Chondrocyte (in vitro differentiated cells): ENCODE measurements at regions not wholly inside any gene's neighbourhood (a gene's known extent, or its start where the extent isn't known, plus 50 kb on each side); places are given as distances from the start of the nearest gene placed in this dataset.

ENCODE experiments used
- DNase-seq: peaks from one replicate; pipeline ENCODE4 v3.0.0; 2021; ENCODE audit warnings: mixed read lengths, low spot score
- H3K27ac Mint-ChIP-seq: one replicate; pipeline ENCODE4 v1.8.0; 2021; ENCODE audit warnings: mild to moderate bottlenecking, moderate library complexity, mixed read lengths; ENCODE audit not compliant: unreplicated experiment
- H3K27me3 Mint-ChIP-seq: 2 replicates; pipeline ENCODE4 v1.8.0; 2021; ENCODE audit warnings: low read depth, mixed read lengths
- H3K36me3 Mint-ChIP-seq: 2 replicates; pipeline ENCODE4 v1.8.0; 2021; ENCODE audit warnings: low read depth, mixed read lengths
- H3K4me1 Mint-ChIP-seq: 2 replicates; pipeline ENCODE4 v1.8.0; 2021; ENCODE audit warnings: low read depth, mild to moderate bottlenecking, mixed read lengths
- H3K4me3 Mint-ChIP-seq: one replicate; pipeline ENCODE4 v1.8.0; 2021; ENCODE audit warnings: mild to moderate bottlenecking, moderate library complexity, mixed read lengths; ENCODE audit not compliant: unreplicated experiment
- H3K9me3 Mint-ChIP-seq: 2 replicates; pipeline ENCODE4 v1.8.0; 2021; ENCODE audit warnings: low read depth, mixed read lengths
- CTCF ChIP-seq: fragments of 200-600 bp; sonication (generic); IDR thresholded peaks from 2 replicates; pipeline ENCODE4 v1.5.0; 2021; ENCODE audit warnings: antibody characterized with exemption, mild to moderate bottlenecking, moderate library complexity

- no peaks in the 10 kb centered on the region for H3K9me3 Mint-ChIP-seq
- DNase-seq = no peak
- no peak overlapping the region for H3K27ac Mint-ChIP-seq
These were observed 193.2 kb downstream of the INO80D start for GRCh38 chr2:205892665-205893259.

GRCh38 chr2:205892251-205892655 lies 193.7 kb downstream of the INO80D start:
- no peak overlapping the region for H3K4me3 Mint-ChIP-seq
- TF ChIP-seq CTCF = no peak
- H3K9me3 Mint-ChIP-seq = no peaks in the 10 kb centered on the region
- DNase-seq = no peak
- peaks cover 9% of the 10 kb centered on the region for H3K27me3 Mint-ChIP-seq
- H3K27ac Mint-ChIP-seq = no peak overlapping the region
- H3K36me3 Mint-ChIP-seq = no peaks in the 10 kb centered on the region
- no peaks in the 10 kb centered on the region for H3K4me1 Mint-ChIP-seq

More at GRCh38 chr2:205892665-205893259, 193.2 kb downstream of the INO80D start:
- Mint-ChIP-seq H3K4me3 (no peak overlapping the region), H3K27me3 (peaks cover 9% of the 10 kb centered on the region), H3K4me1 (no peaks in the 10 kb centered on the region), H3K36me3 (no peaks in the 10 kb centered on the region)
- TF ChIP-seq CTCF = no peak

- no peaks in the 10 kb centered on the region for H3K36me3 Mint-ChIP-seq
- H3K4me1 Mint-ChIP-seq = no peaks in the 10 kb centered on the region
- no peaks in the 10 kb centered on the region for H3K9me3 Mint-ChIP-seq
- no peak for DNase-seq
- no peaks in the 10 kb centered on the region for H3K27me3 Mint-ChIP-seq
- no peak for TF ChIP-seq CTCF
- no peak overlapping the region for H3K27ac Mint-ChIP-seq
- no peak overlapping the region for H3K4me3 Mint-ChIP-seq
These were observed 196.9 kb downstream of the INO80D start for GRCh38 chr2:205889114-205889513.

GRCh38 chr2:205887637-205888036 lies 198.3 kb downstream of the INO80D start:
- Mint-ChIP-seq H3K27ac (no peak overlapping the region), H3K36me3 (no peaks in the 10 kb centered on the region), H3K4me1 (peaks cover 8% of the 10 kb centered on the region), H3K27me3 (no peaks in the 10 kb centered on the region), H3K9me3 (no peaks in the 10 kb centered on the region), H3K4me3 (no peak overlapping the region)
- DNase-seq = no peak
- no peak for TF ChIP-seq CTCF

- no peak for DNase-seq
- Mint-ChIP-seq H3K4me3 (no peak overlapping the region), H3K27me3 (peaks cover under 1% of the 10 kb centered on the region), H3K9me3 (no peaks in the 10 kb centered on the region), H3K4me1 (peaks cover 11% of the 10 kb centered on the region), H3K36me3 (no peaks in the 10 kb centered on the region), H3K27ac (no peak overlapping the region)
- TF ChIP-seq CTCF = peak; percentile 98
These were observed 200.4 kb downstream of the INO80D start for GRCh38 chr2:205885492-205886099.
